NCI-H345 (cell line): ENCODE measurements at regions not wholly inside any gene's neighbourhood (a gene's known extent, or its start where the extent isn't known, plus 50 kb on each side); places are given as distances from the start of the nearest gene placed in this dataset.

Source experiments
- DNase-seq: peaks from one replicate; lab custom pipeline; 2025; lab: John Stamatoyannopoulos, UW

DNA sequence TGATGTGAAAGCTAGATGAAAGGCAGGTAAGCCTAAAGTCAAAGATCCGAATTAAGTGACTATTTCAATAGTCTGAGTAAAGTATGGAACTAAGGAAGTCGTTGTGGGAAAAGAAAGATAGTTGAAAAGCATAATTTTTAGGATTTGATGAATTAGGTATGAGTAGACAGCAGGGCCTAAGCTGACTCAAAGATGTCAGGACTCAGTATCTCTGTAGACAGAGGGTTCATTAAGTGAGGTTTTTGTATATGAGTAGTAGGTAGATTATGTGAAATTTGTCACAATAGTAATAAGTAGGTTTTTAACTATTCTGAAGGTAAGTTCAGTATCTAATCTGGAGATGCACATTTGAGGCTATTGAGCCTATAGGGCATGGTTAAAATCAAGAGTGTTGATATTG, 196.4 kb downstream of the RASSF9 start:
- DNase-seq = no peak

DNA sequence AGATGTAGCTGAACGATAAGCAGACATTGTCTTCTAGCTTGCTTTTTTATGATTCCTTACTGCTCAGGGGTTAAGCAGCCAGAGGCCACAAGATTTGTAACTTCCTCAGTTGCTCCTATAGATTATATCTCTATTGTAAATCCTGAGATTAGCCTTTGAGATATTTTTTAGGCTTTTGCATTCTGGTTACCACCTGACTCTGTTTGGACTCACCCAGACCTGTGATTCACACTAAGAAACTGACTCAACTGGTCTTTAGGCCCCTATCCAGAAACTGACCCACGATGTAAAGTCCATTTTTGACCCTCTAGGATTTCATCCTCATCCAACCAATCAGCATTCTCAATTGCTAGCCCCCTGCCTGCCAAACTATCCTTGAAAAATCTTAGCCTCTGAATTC, 194.4 kb downstream of the RASSF9 start:
- DNase-seq = no peak

DNA sequence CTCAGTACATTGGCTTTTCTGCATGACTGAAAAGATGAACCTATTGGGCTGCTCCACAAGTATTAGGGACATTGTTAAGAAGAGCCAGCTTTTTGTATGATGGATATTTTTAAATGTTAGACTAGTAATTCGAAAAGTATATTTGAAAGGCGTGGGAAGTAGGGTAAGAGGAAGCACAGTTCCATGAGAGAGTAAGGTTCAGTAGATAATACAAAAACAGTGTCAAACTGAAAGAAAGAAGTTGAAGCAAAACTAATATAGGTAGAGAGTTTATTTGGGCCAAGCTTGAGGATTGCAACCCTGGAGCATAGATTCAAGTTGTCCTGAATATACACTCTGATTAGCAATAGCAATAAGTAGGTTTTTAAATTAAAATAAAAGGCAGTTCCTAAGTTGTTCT, 193.9 kb downstream of the RASSF9 start:
- no peak for DNase-seq

DNA sequence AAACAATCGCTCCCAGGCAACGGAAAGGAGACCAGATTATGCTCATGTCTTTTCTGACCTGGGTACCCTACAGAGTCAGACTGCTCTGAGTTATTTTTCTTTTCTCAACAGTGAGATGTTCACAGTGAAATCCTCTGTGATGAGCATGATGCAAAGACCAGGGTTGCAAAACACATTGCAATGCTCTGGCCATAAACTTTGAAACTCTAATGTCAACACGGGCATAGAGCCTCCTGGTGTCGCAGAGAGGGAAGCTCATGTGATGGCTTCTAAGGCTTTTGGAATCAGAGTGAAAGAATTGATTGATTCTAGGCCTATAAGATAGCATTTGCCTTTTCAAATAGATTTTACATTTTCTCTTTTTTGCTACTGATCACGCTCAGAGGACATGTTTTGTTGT, 193.4 kb downstream of the RASSF9 start:
- no peak for DNase-seq

DNA sequence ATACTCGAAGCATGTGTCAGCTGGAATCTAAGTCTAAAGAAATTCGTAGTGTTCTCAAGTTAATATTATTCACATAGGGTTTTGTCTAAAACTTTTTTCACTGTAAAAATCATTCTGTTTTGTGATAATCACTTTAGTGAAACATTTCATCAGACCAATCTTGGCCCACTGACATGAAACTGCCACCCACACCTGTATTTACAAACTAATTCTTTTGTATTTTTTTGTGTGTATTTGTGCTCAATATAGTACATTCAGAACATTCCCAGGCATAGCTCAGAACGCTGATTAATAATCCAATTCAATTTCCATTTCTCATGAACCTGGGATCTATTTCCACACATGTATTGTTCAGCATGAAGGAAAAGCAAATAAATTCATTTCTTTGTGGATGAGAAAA, 191.7 kb downstream of the RASSF9 start:
- no peak for DNase-seq

DNA sequence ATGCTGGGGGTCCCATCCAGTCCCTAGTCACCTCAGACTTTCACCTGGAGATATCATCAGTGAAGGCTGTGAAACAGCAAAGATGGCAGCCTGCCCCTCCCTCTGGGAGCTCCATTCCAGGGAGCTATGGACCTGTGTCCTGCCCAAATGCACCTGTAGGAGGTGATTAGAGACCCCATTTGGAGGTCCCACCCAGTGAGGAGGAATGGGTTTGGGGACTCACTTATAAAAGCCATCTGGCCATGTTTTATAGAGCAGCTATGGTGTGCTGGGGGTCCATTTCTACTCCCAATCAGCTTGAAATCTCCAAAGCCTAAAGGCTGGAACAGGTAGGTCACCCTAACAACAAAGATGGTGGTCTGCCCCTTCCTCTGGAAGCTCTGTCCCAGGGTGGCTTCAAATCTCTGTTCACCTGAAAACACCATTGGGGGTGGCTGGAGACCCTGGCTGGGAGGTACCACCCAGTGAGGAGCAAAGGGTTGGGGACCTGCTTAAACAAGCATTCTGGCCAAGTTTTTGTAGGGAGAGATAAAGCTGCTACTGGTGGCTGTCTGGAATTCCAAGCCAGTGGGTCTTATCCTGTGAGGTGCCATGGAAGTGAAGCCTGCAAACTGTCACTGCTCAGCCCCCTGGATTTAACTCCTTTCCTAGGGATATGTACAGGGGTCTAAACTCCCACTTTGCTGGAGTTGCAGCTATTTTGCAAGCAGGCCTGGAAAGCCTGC, 182.3 kb downstream of the RASSF9 start:
- DNase-seq = no peak

DNA sequence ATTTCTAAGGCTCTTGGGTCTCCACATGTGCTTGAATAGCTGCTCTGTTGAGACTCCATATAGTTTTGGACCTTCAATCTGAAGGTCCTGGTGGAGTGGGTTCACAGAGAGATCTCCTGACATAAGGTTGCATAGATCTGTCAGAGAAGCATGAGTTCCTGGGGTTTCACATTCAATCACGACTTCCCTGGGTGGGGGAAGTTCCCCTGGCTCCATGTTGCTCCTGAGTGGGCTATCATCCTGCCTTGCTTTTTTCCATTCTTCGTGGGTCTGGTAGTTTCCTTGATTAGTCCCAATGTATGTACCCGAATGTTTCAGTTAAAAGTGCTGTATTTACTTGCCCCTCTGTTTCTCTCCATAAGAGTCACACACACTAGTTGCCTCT, 181.8 kb downstream of the RASSF9 start:
- DNase-seq = no peak

DNA sequence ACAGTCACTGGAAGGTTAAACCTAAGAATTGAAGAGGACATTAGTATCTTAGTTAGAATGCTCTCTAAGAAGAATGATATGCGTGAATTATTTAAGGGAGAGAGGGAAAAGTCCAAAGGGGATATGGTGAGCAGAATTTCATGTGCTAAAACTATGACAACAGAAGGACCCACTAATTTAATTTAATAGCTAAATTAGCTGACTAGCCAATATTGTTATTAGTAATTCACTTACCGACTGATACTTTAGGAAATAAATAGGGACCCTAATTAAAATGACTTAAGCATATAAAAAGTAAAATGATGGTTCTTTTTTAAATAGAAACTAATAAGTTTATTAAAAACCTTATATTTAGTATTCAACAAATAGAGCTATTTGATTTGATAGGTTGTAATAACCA, 179.6 kb downstream of the RASSF9 start:
- no peak for DNase-seq

DNA sequence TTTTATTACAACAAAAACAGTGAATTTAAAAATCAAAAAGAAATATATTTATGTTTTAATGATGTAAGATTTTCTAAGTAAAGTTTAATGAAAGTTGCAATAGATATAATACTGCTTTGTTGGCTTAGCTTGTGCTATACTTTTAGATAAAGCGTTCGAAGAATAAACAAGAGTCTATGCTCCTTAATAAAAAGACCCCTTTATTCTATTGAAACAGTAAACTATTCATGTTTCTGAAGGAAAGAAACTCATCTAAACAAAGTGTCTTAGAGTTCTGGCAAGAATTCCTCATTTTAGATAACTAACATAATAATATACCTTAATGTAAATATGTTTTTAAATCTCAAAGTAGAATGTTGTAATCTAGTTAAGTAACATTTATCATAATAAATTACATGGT, 179.0 kb downstream of the RASSF9 start:
- no peak for DNase-seq

DNA sequence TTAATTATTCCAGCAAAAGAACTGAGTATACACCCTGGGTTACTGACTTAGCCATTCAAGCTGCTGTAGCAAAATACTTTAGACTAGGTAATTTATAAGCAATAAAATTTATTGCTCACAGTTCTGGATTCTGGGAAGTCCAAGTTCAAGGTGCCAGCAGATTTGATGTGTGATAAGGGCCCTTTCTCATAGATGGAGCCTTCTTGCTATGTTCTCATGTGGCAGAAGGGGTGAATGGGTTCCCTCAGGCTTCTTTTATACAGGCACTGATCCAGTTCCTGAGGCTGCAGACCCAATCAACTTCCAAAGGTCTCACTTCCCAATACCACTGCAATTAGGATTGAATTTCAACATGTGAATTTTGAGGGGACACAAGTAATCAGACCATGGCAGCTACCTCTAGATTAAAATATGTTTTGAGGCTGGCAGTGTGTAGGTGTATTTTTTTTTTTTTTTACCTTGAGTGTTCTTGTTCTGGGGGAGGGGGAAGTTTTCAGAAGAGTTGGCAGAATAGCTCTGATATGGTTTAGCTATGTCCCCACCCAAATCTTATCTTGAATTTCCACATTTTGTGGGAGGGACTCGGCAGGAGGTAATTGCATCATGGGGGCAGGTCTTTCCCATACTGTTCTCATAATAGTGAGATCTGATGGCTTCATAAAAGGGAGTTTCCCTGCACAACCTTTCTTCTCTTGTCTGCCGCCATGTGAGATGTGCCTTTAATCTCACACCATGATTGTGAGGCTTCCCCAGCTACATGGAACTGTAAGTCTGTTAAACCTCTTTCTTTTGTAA, 178.2 kb downstream of the RASSF9 start:
- DNase-seq = no peak

DNA sequence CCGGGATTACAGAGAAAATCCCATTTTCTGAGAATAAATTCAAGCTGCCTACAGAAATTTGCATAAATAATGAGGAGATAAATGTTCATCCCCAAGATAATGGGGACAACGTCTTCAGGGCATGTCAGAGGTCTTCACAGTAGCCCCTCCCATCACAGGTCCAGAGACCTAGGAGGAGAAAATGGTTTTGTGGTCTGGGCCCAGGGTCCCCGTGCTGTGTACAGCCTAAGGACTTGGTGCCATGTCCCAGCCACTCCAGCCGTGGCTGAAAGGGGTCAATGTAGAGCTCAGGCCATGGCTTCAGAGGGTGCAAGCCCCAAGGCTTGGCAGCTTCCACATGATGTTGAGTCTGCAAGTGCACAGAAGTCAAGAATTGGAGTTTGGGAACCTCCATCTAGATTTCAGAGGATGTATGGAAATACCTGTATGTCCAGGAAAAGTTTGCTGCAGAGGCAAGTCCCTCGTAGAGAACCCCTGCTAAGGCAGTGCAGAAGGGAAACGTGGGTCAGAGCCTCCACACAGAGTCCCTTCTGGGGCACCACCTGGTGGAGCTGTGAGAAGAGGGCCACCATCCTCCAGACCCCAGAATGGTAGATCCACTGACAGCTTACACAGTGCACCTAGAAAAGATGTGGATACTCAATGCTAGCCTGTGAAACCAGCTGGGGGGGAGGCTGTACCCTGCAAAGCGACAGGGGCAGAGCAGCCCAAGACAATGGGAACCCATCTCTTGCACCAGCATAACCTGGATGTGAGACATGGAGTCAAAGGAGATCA, 176.3 kb downstream of the RASSF9 start:
- DNase-seq = no peak

DNA sequence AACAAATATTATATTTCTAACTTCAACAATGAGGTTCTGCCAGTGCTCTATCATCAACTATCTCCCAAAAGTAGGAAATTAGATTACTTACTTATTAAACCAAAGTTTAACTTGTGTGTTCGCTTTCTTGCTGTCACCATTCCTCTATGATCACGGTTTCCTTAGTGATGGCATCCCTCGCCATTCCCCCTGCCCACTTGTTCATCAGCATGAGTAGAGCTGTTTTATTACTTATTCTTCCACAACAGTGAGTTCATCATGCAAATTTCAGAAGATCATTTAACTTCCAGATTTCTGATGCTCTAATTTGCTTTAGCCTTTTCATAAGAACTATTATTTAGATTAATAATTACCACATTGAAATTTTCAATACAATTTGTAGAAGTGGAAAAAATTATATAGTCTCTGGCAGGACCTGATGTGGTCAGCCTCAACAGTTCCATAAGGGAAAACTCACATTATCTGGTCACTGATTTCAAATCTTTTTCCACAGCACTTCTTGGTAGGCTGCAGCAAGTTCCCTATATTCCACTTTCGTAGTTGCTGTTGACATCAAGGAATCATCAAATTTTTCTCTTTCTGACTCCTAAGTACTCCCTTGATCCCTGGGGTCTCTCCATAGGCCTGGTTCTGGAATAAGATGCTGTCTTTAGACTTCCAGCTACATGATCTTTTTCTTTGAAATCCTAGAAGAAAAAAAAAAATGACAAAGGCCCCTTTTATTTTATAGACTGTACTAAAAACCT, 174.6 kb downstream of the RASSF9 start:
- no peak for DNase-seq

DNA sequence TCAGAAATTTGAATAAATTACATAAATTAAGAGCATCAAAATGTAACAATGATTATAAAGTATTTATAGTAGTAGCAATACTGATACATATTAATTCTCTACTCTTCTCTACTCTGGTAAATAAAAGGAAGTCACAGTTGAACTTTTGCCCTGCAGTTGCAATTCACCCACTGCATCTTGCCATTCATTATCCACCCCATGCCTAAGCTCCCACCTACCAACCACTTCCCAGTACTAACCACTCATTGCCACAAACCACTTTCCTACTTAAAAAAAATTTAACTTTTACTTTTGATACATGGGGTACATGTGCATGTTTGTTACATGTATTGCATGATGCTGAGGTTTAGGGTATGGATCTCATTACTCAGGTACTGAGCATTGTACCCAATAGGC, 174.0 kb downstream of the RASSF9 start:
- no peak for DNase-seq

DNA sequence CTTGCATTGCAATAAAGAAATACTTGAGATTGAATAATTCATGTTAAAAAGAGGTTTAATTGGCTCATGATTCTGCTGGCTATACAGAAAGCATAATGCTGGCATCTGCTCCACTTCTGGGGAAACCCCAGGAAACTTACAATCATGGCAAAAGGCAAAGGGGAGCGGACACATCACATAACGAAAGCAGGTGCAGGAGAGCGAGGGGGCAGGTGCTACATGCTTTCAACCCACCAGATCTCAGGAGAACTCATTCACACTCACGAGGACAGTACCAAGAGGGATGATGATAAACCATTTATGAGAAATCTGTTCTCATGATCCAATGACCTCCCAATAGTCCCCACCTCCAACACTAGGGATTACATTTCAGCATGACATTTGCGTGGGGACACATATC, 172.6 kb downstream of the RASSF9 start:
- DNase-seq = no peak

DNA sequence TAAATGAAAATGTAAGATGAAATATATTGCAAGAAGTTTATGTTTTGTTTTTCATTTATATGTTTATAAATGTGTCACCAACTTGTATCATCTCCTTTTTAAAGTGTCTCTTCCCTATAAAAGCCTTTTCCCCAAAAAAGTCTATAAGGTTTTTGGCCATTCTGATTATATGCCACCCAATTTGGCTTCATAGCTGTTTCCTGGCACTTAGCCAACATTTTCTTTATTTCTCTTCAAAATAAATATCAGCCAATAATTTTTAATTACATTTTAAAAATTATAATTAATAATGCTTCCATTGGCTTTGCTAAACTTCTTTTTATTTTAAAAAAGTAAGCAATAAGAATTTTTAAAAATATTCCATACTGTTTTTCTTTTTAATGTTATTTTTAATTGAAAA, 171.8 kb downstream of the RASSF9 start:
- no peak for DNase-seq

DNA sequence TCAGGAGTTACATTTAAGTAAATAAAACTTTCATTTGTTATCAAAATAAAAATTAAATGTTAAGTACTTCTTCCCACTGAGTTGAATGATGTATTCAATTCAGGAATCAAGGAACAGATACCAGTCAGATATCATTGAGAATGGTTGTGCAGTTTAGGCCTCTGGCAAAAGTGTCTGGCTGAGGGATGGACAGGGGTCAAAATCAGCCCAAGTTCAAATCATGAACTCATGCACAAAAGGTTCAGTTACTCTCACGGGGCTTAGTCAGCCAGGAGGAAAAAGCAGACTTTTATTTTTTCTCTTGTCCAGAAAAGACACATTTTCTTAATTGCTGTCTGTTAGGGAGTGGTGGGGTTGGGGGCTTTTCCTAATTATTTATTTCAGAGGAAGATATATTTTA, 166.3 kb downstream of the RASSF9 start:
- no peak for DNase-seq

DNA sequence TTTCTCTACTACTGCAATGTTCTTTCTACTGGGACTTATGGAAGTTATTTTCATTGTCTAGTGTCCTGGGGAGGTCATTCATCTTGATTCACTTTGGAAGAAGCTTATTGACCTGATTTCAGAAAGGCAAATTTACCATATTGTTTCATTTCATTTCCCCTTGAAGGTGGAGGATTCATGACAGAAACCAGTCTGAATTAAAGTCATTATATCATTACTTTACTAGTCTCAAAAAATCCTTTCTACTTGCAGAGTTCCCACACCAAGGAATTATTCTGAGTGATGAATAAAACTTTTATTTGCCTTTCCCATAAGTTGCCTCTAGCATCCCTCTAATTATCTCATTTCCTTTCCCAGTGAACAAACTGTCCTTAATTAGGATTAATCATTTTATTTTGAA, 163.8 kb downstream of the RASSF9 start:
- no peak for DNase-seq

DNA sequence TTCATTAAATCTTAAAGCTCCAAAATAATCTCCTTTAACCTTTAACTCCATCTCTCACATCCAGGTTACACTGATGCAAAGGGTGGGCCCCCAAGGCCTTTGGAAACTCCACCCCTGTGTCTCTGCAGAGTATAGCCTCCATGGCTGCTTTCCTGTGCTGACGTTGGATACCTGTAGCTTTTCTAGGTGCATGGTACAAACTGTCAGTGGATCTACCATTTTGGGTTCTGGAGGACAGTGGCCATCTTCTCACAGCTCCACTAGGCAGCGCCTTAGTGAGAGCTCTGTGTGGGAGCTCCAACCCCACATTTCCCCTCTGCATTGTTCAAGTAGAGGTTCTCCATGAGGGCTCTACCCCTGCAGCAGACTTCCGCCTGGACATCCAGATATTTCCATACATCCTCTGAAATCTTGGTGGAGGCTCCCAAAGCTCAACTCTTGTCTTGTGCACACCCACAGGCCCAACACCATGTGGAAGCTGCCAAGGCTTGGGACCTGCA, 162.2 kb downstream of the RASSF9 start:
- DNase-seq = no peak

DNA sequence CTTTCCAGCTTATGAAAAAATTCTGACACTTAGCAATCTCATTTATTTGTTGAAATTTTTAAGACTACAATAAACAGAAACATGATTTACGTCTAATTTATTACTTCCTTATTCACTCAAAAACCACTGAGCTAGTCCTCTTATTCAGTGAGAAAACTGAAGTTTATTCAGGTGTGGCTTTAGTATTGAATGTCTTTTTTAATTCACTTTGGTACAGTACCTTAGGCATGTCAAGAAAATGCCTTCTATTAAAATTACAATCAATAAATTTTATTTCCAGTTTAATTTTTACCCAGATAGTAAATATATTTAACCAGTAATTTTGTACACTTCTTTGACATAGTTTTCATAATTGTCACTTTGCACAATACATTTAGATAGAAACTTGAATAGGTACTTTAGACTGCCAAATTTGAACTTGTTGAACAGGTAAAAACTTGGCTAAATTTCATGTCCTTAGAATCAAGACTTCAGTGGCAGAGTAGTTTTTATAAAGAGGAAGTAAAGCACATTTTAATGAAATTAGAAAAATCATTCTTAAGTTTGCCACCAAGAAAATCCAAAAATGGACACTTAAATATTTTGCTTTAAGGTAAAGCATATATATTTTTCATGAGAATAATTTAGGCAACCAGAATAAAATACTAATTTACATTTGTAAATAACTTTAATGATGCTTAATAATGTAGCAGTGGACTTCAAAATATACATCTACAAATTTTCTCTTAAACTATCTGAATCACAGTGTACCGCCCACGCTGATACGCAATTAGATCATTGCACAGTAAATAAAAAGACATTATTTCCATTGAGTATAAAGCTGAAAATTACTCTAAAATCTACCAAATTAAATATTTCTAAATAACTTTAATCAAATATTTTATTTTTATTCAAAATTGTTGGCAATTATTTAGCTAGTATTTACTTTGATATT, 159.1 kb downstream of the RASSF9 start:
- no peak for DNase-seq

DNA sequence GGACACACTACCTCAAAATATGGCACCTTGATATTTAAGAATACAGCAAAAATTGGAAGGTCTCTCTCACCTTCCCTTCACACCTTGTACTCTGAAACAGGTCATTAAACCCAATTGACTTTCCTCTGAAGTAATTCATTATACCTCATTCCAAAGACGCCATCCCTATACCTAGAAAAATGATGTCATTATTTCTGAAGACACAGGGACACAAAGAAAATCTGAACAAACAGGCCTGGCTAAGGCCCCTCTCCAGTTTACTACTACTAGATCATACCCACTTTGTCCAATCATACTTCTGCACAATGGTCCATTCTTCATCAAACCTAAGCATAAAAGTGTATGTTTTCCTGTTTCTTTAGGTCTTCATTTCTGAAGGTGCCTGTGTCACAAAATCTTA, 156.9 kb downstream of the RASSF9 start:
- no peak for DNase-seq

DNA sequence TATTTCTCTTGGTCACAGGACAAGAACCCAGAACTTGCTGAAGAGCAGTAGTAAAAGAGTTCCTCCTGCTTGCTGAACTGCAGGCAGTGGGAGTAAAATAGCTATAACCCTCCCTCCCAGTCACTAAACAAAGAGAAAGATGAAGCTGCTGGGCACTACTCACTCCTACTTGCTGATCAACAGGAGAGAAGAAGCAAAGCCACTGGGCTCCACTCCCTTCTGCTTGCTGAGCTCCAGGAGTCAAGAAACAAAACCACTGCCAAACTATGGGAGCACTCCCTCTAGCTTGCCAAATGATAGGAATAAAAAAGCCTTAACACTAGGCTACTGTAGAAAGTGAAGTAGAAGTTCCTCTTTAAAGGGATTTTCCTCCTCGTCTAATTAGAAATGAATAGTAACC, 155.3 kb downstream of the RASSF9 start:
- no peak for DNase-seq
